22Rv1 (cell line): ENCODE measurements at regions not wholly inside any gene's neighbourhood (a gene's known extent, or its start where the extent isn't known, plus 50 kb on each side); places are given as distances from the start of the nearest gene placed in this dataset.

Source experiments
- ZFX ChIP-seq: fragments of 450-650 bp; IDR thresholded peaks from 2 replicates; pipeline ENCODE4 v1.6.1; 2017; ENCODE audit warnings: antibody characterized with exemption, borderline replicate concordance
- TF ChIP-seq, protein P1 (sequence below): fragments of 450-650 bp; IDR thresholded peaks from 2 replicates; pipeline ENCODE4 v1.5.1; 2017; ENCODE audit warnings: mild to moderate bottlenecking

GRCh38 chr3:44160818-44161217 is 80.9 kb upstream of the TOPAZ1 start:
- TF ChIP-seq, protein P1, sequence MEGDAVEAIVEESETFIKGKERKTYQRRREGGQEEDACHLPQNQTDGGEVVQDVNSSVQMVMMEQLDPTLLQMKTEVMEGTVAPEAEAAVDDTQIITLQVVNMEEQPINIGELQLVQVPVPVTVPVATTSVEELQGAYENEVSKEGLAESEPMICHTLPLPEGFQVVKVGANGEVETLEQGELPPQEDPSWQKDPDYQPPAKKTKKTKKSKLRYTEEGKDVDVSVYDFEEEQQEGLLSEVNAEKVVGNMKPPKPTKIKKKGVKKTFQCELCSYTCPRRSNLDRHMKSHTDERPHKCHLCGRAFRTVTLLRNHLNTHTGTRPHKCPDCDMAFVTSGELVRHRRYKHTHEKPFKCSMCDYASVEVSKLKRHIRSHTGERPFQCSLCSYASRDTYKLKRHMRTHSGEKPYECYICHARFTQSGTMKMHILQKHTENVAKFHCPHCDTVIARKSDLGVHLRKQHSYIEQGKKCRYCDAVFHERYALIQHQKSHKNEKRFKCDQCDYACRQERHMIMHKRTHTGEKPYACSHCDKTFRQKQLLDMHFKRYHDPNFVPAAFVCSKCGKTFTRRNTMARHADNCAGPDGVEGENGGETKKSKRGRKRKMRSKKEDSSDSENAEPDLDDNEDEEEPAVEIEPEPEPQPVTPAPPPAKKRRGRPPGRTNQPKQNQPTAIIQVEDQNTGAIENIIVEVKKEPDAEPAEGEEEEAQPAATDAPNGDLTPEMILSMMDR = no peak
- no peak for TF ChIP-seq ZFX
